ENCODE measurements at regions not wholly inside any gene's neighbourhood (a gene's known extent, or its start where the extent isn't known, plus 50 kb on each side); places are given as distances from the start of the nearest gene placed in this dataset.
A peak's percentile ranks its signal among the peaks of the same experiment; 100 is the strongest.

DNA sequence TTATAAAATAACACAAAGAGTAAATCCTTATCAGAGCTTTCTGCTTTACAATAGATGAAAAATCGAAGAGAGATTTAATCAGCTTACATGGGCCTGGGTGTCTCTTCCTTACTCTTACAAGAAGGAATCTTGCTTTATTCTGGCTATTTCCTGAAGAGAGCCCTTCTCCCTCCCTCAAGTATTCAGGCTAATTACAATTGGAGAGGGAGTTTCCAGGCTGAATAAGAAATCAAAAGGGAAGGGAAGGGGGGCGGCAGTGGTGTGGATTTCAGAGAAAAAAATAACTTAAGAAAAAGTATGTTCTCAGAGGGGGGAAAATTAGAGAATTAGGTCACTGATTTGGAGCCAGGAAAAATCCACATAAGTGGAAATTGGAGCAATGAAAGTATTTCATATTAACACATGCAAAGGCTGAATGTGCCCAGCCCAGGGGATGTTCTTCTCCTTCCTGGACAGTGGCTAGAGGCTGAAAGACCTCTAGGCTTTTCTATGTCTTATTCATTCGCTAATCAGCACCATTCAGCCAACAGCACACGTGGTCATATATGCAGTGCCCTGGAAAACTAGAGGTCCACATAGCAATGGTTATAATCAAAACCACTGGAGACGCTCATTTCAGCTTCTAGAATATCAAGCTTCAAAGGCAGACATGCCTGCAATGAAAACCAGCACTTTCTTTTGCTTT is 158.9 kb upstream of the BTG1 start:
- peak; percentile 22 for DNase-seq (ENCODE audit: low spot score)

DNA sequence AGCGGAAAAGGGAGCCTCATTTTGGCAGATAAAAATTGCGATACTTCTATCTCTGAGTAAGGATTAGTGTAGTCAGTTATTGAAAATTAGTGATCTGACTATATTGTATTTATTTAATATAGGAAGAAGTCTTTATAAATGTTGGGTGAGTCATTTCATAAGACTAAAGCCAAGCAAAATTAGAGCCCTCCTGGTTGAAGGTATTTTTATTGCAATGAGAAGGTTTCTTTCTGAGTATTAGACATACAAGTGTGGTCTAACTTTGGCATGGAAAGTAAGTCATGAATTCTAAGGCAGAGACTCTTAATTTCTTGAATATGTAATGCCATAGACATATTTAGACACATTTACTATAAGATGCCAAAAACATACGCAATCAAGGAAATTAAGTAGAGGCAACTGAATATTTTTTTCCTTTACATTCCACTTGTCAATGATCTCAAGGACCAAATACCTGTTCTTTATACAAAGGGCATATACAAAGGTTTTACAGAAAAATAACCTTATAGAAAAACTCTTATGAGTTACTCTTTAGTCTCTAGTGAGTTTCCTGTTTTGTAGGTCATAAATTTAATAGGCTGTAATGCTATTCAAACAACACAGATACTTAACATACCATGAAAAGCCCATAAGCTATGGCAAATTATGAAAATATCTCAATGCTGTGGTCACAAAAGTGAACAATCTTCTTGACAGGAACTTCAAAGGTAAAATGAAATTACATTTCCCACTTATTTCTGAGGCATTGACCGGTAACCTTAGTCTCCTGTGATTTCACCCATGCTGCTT is 156.6 kb upstream of the BTG1 start:
- no peak for DNase-seq (ENCODE audit: low spot score)

DNA sequence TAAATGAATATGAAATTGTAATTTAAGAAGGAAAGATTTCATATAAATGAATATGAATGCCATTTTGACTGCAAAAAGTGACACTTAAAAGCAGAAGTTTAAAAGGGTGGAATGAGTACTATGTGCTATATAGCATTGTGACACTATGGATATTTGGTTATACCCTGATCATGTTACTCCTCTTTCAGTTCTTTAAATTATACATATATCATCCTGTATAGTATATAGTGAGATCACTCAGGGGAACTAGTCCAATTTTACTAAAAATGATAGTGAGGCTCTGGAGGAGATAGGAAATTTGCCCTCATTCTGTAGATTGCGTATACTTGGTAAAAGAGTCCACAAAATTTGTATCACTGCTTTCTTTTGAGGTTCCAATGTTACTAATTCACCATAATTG is 155.7 kb upstream of the BTG1 start:
- no peak for DNase-seq (ENCODE audit: low spot score)

DNA sequence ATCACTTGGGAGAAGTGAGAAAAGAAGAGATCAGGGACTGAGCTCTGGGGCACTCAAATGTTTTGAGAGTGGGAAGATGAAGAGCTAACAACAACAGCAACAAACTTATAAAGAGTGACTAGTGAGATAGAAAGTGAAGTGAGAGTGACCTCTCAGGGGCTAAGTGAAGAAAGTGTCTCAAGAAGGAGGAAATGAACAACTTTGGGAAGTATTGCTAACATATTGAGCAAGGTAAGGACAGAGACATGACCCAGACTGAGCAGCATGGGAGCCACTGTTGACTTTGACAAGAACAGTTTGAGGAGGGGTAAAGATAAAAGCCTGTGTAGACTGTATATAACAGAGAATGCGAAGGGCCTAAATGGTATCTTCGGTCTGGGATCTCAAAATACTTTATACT is 155.1 kb upstream of the BTG1 start:
- no peak for DNase-seq (ENCODE audit: low spot score)

DNA sequence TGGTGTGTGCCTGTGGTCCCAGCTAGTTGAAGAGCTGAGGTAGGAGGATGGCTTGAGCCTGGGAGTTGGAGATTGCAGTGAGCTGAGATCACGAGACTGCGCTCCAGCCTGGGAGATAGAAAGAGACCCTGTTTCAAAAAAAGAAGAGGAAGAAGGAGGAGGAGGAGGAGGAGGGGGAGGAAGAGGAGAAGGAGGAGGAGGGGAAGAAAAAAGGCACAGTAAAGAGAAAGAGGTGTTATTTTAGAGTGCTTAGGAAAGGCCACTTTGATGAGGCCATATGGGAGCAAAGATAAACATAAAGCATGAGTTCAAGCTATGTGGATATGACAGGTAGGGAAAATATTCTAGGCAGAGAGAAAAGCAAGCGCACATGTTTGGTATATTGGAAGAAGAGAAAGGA is 154.1 kb upstream of the BTG1 start:
- no peak for DNase-seq (ENCODE audit: low spot score)

GRCh38 chr12:92299344-92299743 is 153.7 kb upstream of the BTG1 start:
- no peak for DNase-seq (ENCODE audit: low spot score)

DNA sequence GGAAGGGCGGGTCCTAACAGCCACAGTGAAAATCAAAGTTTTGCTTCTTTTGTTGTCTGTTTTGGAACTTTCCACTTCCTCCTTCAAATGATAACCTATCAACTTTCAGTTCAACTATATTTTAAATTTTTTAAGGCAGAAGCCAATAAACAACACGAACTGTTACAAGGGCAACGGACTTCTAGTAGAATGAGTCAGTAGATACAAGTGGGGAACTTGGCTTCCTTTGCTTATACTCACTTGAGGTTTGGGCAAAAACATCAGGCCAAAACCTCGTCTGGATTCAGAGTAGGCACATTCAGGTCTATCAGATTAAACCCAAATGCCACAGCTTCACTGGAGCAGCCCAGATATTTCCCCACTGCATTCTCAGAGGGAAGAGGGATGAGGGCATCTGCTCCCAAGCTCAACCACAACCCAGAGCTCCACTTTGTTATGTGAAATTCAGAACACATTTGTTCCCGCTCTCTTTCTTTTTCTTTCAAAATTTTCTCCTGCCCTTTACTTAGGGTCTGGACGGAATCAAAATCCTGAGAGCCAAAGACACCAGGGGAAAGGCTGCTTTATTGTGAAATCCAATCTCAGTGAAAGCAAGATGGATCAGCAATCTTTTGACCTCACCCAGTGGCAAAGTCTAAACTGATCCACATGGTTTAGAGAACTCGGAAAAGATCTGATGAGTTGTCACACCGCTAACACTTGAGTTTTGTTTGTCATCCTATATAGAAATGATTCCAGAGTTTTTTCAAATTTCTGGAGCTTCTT is 152.5 kb upstream of the BTG1 start:
- no peak for DNase-seq (ENCODE audit: low spot score)

DNA sequence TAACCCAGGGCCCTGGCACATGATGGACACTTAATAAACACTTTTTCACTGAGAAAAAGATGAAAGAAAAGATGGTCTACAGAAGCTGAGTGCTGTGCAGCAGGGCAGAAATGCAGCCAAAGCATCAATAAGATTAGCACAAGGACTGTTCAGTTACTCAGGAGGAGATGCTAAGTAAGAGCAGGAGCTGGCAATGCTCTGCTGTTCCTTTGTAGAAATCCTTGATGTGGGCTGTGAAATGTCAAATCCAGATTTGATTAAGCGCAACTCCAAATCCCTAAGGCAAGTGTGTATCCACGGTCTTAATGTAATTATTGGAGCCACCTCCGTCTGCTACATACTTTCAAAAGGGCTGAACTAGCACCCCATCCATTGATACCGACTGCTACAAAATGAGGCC is 151.8 kb upstream of the BTG1 start:
- no peak for DNase-seq (ENCODE audit: low spot score)

- no peak for DNase-seq (ENCODE audit: low spot score)
These were observed 149.9 kb upstream of the BTG1 start for GRCh38 chr12:92295523-92295922.

GRCh38 chr12:92294676-92295440 is 149.2 kb upstream of the BTG1 start:
- DNase-seq (ENCODE audit: low spot score), result no peak

DNA sequence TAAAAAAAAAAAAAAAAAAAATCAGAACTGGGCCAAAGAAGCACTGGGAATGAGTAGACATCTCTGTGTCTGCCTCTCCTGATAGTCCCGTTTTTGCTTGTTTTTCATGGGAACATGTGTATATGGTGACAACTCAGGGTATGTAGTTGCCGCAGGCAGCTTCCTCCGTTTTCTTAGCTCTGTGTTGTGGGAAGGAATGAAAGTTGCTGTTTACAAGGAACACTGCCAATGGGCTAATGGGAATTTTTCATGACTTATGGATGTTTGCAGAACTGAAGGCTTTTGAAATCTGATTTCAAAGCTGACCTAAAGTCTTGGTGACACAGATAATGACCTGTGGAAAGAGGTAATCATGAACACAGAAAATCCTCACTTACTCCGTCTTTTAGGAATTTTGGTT is 146.4 kb upstream of the BTG1 start:
- no peak for DNase-seq (ENCODE audit: low spot score)

DNA sequence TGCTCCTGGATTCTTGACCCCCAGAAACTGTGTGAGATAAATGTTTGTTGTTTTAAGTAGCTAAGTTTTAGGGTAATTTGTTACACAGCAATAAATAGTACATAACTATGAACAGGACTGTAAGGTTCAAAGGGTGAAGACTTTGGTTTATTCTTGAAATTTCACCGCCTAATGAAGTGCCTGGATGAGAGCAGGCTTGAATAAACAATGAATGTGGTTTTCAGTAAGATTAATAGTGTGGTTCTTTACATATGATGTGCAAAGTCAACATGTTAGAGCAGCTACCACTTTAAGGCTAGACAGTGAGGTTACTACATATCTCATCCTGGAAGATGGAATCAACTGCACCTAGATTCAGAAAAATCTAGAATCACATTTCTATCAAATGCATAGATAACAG is 145.2 kb upstream of the BTG1 start:
- no peak for DNase-seq (ENCODE audit: low spot score)

DNA sequence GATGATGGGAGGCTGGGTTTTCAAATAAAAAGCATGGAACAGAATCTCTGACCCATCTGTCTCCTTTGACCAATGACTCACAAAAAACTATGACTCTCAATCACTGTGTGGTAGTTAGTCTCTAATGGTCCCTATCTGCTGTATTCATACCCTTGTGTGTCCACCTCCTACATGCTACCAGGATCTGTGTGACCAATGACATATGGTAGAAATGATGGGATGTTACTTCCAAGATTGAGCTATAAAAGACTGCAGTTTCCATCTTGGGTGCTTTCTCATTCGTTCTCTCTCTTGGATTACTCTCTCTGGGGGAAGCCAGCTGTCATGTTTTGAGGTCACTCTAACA is 144.7 kb upstream of the BTG1 start:
- peak; percentile 35 for DNase-seq (ENCODE audit: low spot score)

GRCh38 chr12:92289629-92290349 is 144.1 kb upstream of the BTG1 start:
- DNase-seq (ENCODE audit: low spot score), result peak; percentile 66

DNA sequence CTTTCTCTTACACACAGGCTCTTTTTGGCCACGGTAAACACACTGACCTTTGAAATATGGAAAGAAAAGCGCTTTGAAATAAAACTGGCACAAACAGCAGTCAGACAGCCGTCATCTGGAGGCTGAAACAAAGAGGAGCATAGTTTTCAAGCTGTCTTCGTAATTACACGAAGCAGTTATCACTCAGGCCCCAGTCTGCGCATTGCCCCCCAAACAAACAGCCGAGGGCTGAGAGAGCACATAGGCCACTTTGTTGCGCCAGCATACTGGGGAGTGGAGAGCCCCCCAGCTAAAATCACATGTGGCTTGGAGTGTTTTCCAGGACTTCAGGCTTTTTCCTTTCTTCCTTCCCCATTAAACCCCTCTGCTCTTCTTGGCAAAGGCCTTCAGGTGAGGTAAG is 142.9 kb upstream of the BTG1 start:
- DNase-seq (ENCODE audit: low spot score), result peak; percentile 86

DNA sequence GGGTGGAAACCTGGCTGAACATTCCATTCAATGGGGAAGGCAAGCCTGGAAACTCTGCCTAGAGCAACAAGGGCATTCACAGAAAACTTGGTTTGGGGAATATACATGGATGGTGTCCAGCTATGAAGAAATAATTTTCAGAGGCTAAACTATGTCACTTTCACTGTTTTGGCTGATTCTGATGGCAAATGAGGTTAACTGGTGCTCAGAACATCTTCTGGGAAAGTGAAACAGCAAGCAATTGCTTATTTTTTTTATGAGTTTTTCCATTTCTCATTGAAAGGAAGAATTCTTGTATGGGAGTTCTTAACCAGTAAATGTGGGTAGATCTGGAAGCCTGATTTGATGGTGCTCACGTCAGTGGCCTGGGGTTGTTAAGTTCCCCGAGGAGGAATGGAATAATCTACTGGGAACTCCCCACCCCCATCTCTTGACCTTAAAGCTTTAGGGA is 132.8 kb upstream of the BTG1 start:
- no peak for DNase-seq (ENCODE audit: low spot score)

DNA sequence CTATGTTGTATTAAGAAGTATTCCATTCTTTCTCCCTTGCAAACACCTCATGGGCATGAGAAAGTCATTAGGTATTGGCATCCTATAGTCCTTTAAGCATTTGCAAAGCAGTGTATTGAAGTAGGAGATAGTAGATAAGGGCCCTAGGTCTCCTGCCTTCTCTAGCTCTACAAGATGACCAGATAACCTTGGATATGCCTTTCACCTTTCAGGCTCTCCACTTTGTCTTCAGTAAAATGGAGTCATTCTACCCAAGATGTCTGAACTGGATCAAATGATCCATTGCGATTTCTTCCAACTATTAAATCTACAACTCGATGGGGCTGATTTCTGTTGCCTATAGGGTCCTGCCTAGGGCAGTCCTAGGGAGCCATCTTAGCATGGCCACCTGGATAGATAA is 132.1 kb upstream of the BTG1 start:
- no peak for DNase-seq (ENCODE audit: low spot score)

DNA sequence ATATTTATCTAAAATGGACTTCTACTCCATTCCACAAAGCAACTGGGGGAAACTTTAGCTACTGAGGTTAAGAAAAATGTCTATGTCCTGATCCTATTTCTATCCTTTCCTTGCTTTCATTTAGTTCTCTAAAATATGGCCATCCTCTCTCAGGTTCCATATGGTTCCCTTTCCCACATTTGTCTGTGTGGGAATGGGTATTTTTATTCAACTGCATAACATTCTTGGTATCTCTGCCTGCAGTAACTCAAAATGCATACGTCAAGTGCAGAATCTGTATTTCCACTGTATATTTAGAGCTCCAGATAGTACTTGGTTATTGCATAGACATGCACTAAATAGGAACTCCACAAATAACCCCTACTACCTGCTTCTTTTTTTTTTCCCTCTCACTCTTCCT is 130.6 kb upstream of the BTG1 start:
- no peak for DNase-seq (ENCODE audit: low spot score)

DNA sequence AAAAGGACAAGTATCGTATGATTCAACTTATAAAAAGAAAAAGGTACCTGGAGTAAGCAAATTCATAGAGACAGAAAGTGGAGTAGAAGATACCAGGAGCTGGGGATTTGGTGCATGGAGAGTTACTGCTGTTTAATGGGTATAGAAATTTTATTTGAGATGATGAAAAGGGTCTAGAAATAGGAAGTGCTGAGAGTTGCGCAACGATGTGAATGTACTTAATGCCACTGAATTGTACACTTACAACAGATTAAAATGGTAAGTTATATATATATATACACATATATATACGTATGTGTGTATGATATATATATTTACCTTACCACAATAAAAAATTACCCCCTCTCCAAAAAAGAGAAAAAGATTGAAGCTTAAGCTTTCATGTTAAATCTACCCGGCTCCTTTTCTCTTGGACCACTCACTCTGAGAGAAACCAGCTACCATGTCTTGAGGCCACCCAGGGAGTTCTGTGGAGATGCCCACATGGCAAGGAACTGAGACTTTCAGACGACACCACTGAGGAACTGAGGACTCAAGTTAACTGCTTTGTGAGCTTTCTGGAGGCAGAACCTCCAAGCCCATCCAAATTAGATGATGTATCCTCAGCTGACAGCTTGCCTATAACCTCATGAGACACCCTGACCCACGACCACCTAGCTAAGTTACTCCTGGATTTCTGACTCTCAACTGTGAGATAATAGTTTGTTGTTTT is 130.0 kb upstream of the BTG1 start:
- no peak for DNase-seq (ENCODE audit: low spot score)

DNA sequence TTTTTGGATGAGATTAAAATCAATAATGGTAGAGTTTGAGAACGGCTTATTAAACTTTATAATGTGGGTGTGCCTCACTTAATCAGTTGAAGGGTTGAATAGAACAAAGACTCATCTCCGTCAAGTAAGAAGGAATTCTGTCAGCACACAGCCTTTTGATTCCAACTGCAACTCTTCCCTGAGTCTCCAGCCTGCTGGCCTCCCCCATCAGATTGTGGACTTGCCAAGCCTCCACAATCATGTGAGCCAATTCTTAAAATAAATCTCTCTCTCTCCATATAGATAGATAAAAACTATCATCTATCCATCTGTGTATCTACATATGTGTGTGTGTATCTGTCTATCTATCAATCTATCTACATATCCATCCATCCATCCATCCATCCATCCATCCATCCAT is 127.4 kb upstream of the BTG1 start:
- DNase-seq (ENCODE audit: low spot score), result no peak

All from COLO829 (cell line).